GM12891 (cell line): ENCODE measurements at regions not wholly inside any gene's neighbourhood (a gene's known extent, or its start where the extent isn't known, plus 50 kb on each side); places are given as distances from the start of the nearest gene placed in this dataset.

ENCODE experiments used
- DNase-seq: peaks from one replicate; pipeline ENCODE4 v3.0.0; 2011; ENCODE audit warnings: low spot score; ENCODE audit not compliant: insufficient read length
- FAIRE-seq: peaks from 2 replicates; lab custom pipeline; 2011; peaks lifted over from hg19 to GRCh38; lab: Jason Lieb, UNC
- PAX5 ChIP-seq: IDR thresholded peaks from 2 replicates; pipeline ENCODE4 v1.6.1; 2011; ENCODE audit warnings: low read length, moderate library complexity, mild to moderate bottlenecking; ENCODE audit not compliant: insufficient read depth, severe bottlenecking
- POLR2A ChIP-seq: IDR thresholded peaks from 2 replicates; pipeline ENCODE4 v1.6.1; 2011; ENCODE audit warnings: low read depth, low read length, control low read depth
- POLR2AphosphoS5 ChIP-seq: IDR thresholded peaks from 2 replicates; pipeline ENCODE4 v1.6.1; 2011; ENCODE audit warnings: low read depth, low read length, control low read depth
- POU2F2 ChIP-seq: IDR thresholded peaks from 2 replicates; pipeline ENCODE4 v1.6.1; 2011; ENCODE audit warnings: low read depth, mild to moderate bottlenecking, control low read depth, low read length, moderate library complexity
- SPI1 ChIP-seq: IDR thresholded peaks from 2 replicates; pipeline ENCODE4 v1.6.1; 2011; ENCODE audit warnings: low read depth, low read length, control low read depth
- TAF1 ChIP-seq: IDR thresholded peaks from 2 replicates; pipeline ENCODE4 v1.6.1; 2011; ENCODE audit warnings: low read depth, low read length, control low read depth

GRCh38 chr4:181137351-181137750, 1105.9 kb upstream of the TENM3 start:
- FAIRE-seq (no peak), DNase-seq (no peak)
- no peak for TF ChIP-seq POLR2A
- no peak for TF ChIP-seq TAF1
- no peak for TF ChIP-seq POLR2AphosphoS5
- TF ChIP-seq POU2F2: no peak
- no peak for TF ChIP-seq PAX5
- TF ChIP-seq SPI1: no peak

GRCh38 chr4:181138116-181138515, 1105.1 kb upstream of the TENM3 start:
- no peak for TF ChIP-seq SPI1
- TF ChIP-seq TAF1: no peak
- no peak for TF ChIP-seq POLR2AphosphoS5
- no peak for TF ChIP-seq POLR2A
- no peak for TF ChIP-seq POU2F2
- no peak for TF ChIP-seq PAX5
- FAIRE-seq (no peak), DNase-seq (no peak)

GRCh38 chr4:181140037-181140603, 1103.1 kb upstream of the TENM3 start:
- FAIRE-seq (no peak), DNase-seq (no peak)
- no peak for TF ChIP-seq PAX5
- no peak for TF ChIP-seq POLR2AphosphoS5
- TF ChIP-seq POLR2A: no peak
- no peak for TF ChIP-seq SPI1
- no peak for TF ChIP-seq TAF1

DNA sequence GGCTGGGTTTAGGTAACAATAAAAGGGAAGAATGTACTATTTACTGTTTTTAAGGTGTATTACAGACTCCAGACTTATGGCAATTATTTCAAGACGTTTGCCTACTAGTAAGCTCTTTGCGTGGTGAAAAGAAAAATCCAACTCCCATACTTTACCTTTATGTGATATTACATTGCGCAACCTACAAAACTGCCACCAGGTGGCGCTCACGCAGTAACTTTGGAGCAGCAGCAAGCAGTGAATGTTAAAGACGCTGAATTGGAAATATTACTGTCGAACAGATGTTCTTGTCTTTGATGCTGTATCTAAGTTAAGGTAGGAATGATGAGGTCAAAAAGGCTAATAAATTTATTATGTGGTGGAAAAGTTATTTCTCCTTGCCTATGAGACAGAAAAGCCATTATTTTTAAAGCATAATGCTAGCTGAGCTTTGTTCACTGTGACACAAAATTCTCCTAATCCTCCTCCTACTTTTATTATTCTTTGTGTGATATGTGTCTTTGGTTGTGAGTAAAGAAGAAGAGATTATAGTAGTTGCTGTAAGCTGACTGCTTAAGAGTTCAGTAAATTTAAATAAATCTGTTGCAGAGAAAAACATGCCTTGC, 1099.8 kb upstream of the TENM3 start:
- FAIRE-seq (peak; percentile 78), DNase-seq (peak; percentile 16)
- no peak for TF ChIP-seq SPI1
- no peak for TF ChIP-seq POU2F2
- no peak for TF ChIP-seq PAX5
- no peak for TF ChIP-seq POLR2AphosphoS5
- TF ChIP-seq TAF1: no peak

- TF ChIP-seq PAX5 (no peak), POU2F2 (no peak), TAF1 (no peak), SPI1 (no peak), POLR2AphosphoS5 (no peak), POLR2A (no peak)
- FAIRE-seq (no peak), DNase-seq (no peak)
Measured at GRCh38 chr4:181146051-181146450, 1097.2 kb upstream of the TENM3 start.

- TF ChIP-seq TAF1: no peak
- TF ChIP-seq PAX5: no peak
- TF ChIP-seq SPI1: no peak
- TF ChIP-seq POLR2A: no peak
- TF ChIP-seq POU2F2: no peak
- no peak for DNase-seq
- no peak for FAIRE-seq
Measured at GRCh38 chr4:181147416-181147951, 1095.7 kb upstream of the TENM3 start.

- FAIRE-seq (no peak), DNase-seq (no peak)
- TF ChIP-seq TAF1 (no peak), PAX5 (no peak), POLR2A (no peak), SPI1 (no peak), POU2F2 (no peak), POLR2AphosphoS5 (no peak)
Measured at GRCh38 chr4:181148470-181148869, 1094.7 kb upstream of the TENM3 start.

DNA sequence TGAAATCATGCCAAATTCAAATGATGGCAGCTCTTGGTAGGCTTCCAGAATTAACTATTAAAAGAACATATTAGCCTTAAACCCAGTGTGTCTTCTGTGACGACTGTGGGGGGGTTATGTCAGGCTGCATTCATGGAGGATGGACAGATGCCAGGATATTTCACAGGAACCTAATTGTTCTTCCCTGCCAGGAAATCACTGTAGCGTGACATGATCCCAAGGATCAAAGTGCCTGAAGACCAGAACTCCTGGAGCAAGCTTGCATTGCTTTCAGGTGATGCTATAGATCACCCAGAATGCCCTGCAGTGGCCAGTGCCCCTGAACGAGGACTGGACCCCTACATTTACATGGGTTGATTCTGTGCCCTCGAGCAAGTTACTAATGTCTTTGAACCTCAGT, 1093.0 kb upstream of the TENM3 start:
- FAIRE-seq: no peak
- TF ChIP-seq POLR2A (no peak), PAX5 (no peak), TAF1 (no peak), POLR2AphosphoS5 (no peak), POU2F2 (no peak), SPI1 (no peak)
- DNase-seq: no peak

- no peak for TF ChIP-seq TAF1
- DNase-seq (no peak), FAIRE-seq (no peak)
Measured at GRCh38 chr4:181151856-181152255, 1091.3 kb upstream of the TENM3 start.

DNA sequence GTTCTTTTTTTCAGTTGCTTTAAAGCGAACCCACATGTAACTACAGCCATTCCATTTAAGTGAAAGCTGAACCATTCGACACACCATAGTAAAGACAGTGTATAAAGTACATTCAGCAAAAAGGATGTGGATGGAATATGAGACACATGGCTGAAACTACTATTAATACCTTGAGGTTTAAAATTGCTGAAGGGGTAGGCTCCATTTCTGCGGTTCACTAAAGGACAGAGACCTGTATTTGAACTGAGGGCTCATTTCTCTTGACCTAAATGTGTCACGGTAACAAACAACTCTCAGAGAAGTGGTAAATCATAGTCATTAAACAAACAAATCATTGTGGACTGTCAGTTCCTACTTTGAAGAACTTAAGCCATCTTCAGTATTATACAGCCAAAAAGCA, 1085.6 kb upstream of the TENM3 start:
- no peak for TF ChIP-seq SPI1
- TF ChIP-seq TAF1: no peak
- no peak for DNase-seq

More for the DNA sequence above, 1085.6 kb upstream of the TENM3 start:
- no peak for FAIRE-seq
